Stomach (tissue), 4 donors: ENCODE measurements at regions not wholly inside any gene's neighbourhood (a gene's known extent, or its start where the extent isn't known, plus 50 kb on each side); places are given as distances from the start of the nearest gene placed in this dataset.

Source experiments
- CTCF ChIP-seq, 7 experiments: fragments of 450-650 bp in 4 of 7; fragments of 200-600 bp in 3 of 7; sonication (generic) in 3 of 7; IDR thresholded peaks; one replicate each; pipeline ENCODE4 v1.5.1; 2016 to 2019; ENCODE audit warnings: antibody characterized with exemption in 7 of 7, control low read depth in 2 of 7, mild to moderate bottlenecking in 1 of 7
- EP300 ChIP-seq: sonication (generic); formaldehyde crosslinking; IDR thresholded peaks from one replicate; pipeline ENCODE4 v1.6.1; 2017; ENCODE audit warnings: antibody characterized with exemption
- POLR2A ChIP-seq, 4 donors: fragments of 450-650 bp; IDR thresholded peaks; one replicate each; pipeline ENCODE4 v1.6.1; 2016; ENCODE audit warnings: antibody characterized with exemption in 4 of 4, control low read depth in 2 of 4, mild to moderate bottlenecking in 1 of 4, moderate library complexity in 1 of 4
- POLR2AphosphoS5 ChIP-seq, 3 donors: sonication (generic); formaldehyde crosslinking; IDR thresholded peaks; one replicate each; pipeline ENCODE4 v1.6.1; 2016; ENCODE audit warnings: antibody characterized with exemption in 3 of 3

GRCh38 chr9:118129541-118129940 is 425.3 kb downstream of the TLR4 start:
- no peak for TF ChIP-seq CTCF (IDR thresholded peaks at IDR 0.05)
- no peak for TF ChIP-seq POLR2A (IDR thresholded peaks at IDR 0.05)
- no peak for TF ChIP-seq EP300
- no peak for TF ChIP-seq POLR2AphosphoS5 (IDR thresholded peaks at IDR 0.05)
